22Rv1 (cell line): ENCODE measurements at regions not wholly inside any gene's neighbourhood (a gene's known extent, or its start where the extent isn't known, plus 50 kb on each side); places are given as distances from the start of the nearest gene placed in this dataset.

Source experiments
- H3K27ac ChIP-seq: fragments of 450-650 bp; 2 replicates; pipeline ENCODE4 v1.5.1; 2017
- CTCF ChIP-seq: fragments of 450-650 bp; IDR thresholded peaks from 2 replicates; pipeline ENCODE4 v1.5.1; 2017; ENCODE audit warnings: mild to moderate bottlenecking
- ZFX ChIP-seq: fragments of 450-650 bp; IDR thresholded peaks from 2 replicates; pipeline ENCODE4 v1.6.1; 2017; ENCODE audit warnings: antibody characterized with exemption, borderline replicate concordance

DNA sequence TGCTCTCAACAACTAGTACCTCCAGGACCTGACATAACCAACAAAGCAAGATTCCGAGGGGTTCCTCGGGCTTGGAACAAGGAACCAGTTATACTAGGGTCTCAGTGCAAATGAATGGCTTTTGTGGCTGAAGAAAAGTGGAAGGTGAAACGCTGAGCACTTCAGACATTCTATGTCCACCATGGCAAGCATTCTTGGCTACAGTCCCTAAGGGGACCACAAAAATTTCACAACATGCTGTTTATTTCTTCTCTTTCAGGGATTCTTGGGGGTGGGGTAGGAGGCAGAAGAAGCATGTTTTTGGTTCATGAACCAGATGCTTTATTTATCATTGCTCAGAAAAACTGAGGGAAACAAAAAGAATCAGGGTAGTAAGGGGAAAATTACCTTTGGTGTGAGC, 479.9 kb upstream of the CDH11 start:
- no peak for TF ChIP-seq CTCF
- no peak for TF ChIP-seq ZFX
- no peak overlapping the region for H3K27ac ChIP-seq

- TF ChIP-seq ZFX: no peak
- no peak for TF ChIP-seq CTCF
- H3K27ac ChIP-seq: no peak overlapping the region
Measured at GRCh38 chr16:65600629-65601028, 478.8 kb upstream of the CDH11 start.

GRCh38 chr16:65600046-65600445, 478.2 kb upstream of the CDH11 start:
- H3K27ac ChIP-seq: no peak overlapping the region
- TF ChIP-seq ZFX (no peak), CTCF (no peak)

DNA sequence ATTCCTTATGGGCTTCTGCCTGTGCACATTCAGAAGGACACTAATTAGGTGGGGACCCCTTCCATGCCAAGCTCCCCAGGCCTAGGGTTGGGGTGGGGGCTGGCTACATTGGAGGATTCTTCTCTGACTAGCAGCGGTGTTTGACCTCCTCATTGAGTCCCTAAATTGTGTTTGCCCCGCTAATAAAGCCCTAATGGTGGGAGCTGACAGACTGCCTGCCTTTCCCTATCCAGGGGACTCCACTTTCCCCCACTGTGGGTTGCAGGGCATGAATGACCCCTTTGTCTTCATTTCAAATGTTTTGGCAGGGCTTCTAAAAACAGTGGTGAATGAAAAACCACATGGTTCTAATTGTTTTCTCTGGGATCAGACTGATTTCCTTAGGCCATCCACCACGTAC, 476.8 kb upstream of the CDH11 start:
- TF ChIP-seq ZFX (no peak), CTCF (no peak)
- H3K27ac ChIP-seq: no peak overlapping the region

DNA sequence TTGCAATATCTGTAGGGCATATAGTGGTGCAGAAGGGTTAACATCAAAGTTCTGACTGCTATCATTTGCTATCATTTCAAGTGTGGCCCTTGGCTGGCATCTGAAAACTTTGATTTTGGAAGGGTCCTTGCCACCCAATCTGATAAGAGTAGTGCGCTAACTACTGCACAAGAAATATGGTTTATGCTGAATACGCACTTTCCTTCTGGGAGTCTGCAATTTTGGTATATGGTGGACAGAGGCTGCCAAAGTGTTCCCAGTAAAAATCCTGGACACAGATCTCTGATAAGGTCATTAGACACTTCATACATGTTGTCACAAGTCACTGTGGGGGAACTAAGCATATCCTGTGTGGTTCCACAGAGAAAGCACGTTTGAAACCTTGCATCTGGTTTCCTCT, 461.6 kb upstream of the CDH11 start:
- H3K27ac ChIP-seq: no peak overlapping the region
- no peak for TF ChIP-seq CTCF
- no peak for TF ChIP-seq ZFX

- TF ChIP-seq CTCF (no peak), ZFX (no peak)
- no peak overlapping the region for H3K27ac ChIP-seq
Measured at GRCh38 chr16:65579050-65579449, 457.2 kb upstream of the CDH11 start.

GRCh38 chr16:65576631-65577030, 454.8 kb upstream of the CDH11 start:
- TF ChIP-seq CTCF (0 out of 2 replicates have a peak, but pooled peaks have one; percentile 21), ZFX (no peak)
- no peak overlapping the region for H3K27ac ChIP-seq
